Activated CD4-positive, alpha-beta T cell treated with anti-CD3 and anti-CD28 coated beads for 24 hours (primary cell): ENCODE measurements at regions not wholly inside any gene's neighbourhood (a gene's known extent, or its start where the extent isn't known, plus 50 kb on each side); places are given as distances from the start of the nearest gene placed in this dataset.

ENCODE experiments used
- DNase-seq, 2 donors: peaks; one replicate each; pipeline ENCODE4 v3.0.0-alpha.2; 2020; ENCODE audit warnings: low read depth in 2 of 2

GRCh38 chr1:9419369-9420041, 119.8 kb upstream of the SLC25A33 start:
- no peak for DNase-seq

GRCh38 chr1:9420835-9421532, 118.3 kb upstream of the SLC25A33 start:
- no peak for DNase-seq

- DNase-seq, result no peak
Measured at GRCh38 chr1:9421533-9421873, 117.8 kb upstream of the SLC25A33 start.

- DNase-seq, result no peak
Measured at GRCh38 chr1:9422321-9422720, 116.9 kb upstream of the SLC25A33 start.

GRCh38 chr1:9422911-9423505, 116.3 kb upstream of the SLC25A33 start:
- no peak for DNase-seq

- DNase-seq, result no peak
Measured at GRCh38 chr1:9424261-9424660, 115.0 kb upstream of the SLC25A33 start.

GRCh38 chr1:9425859-9426258, 113.4 kb upstream of the SLC25A33 start:
- no peak for DNase-seq

- peak; percentile 35 to 56 for DNase-seq
Measured at GRCh38 chr1:9426291-9426711, 113.0 kb upstream of the SLC25A33 start.

- no peak for DNase-seq
Measured at GRCh38 chr1:9427388-9427787, 111.9 kb upstream of the SLC25A33 start.

- DNase-seq, result peak; percentile 99
Measured at GRCh38 chr1:9428601-9429341, 110.5 kb upstream of the SLC25A33 start.

- DNase-seq, result no peak
Measured at GRCh38 chr1:9429342-9429711, 109.9 kb upstream of the SLC25A33 start.

GRCh38 chr1:9434247-9435152, 104.8 kb upstream of the SLC25A33 start:
- no peak for DNase-seq

GRCh38 chr1:9435153-9435636, 104.1 kb upstream of the SLC25A33 start:
- DNase-seq, result no peak

GRCh38 chr1:9435854-9436640, 103.2 kb upstream of the SLC25A33 start:
- DNase-seq, result no peak

- no peak for DNase-seq
Measured at GRCh38 chr1:9437961-9438430, 101.3 kb upstream of the SLC25A33 start.

- no peak for DNase-seq
Measured at GRCh38 chr1:9438431-9439073, 100.7 kb upstream of the SLC25A33 start.

- DNase-seq, result no peak
Measured at GRCh38 chr1:9439074-9439761, 100.0 kb upstream of the SLC25A33 start.

- no peak for DNase-seq
Measured at GRCh38 chr1:9440261-9440660, 99.0 kb upstream of the SLC25A33 start.

GRCh38 chr1:9440763-9441194, 98.5 kb upstream of the SLC25A33 start:
- no peak for DNase-seq
